Globus pallidus (tissue), 1 donor: ENCODE measurements at regions not wholly inside any gene's neighbourhood (a gene's known extent, or its start where the extent isn't known, plus 50 kb on each side); places are given as distances from the start of the nearest gene placed in this dataset.
A peak's percentile ranks its signal among the peaks of the same experiment; 100 is the strongest.

Experiments
- DNase-seq: peaks from one replicate; pipeline ENCODE4 v3.0.0-alpha.2; 2015; ENCODE audit warnings: low spot score

DNA sequence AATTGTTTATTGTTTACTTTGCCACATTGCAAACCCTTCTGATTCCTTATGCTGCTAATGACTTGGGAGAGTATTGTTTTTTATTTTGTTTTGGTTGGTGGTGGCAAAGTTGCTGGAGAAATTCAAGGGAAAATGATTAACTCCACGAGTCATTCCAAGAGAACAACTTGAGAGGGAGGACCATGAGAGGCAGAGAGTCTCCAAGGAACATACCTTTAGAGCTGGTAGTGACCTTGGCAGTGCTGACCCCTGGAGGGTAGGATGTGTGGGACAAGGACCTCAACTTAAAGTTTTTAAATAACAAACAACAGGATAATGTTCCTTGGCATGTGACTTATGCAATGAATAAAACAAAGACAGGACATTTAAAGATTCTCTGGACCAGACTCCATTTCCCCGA, 139.7 kb downstream of the LRRC70 start:
- no peak for DNase-seq

DNA sequence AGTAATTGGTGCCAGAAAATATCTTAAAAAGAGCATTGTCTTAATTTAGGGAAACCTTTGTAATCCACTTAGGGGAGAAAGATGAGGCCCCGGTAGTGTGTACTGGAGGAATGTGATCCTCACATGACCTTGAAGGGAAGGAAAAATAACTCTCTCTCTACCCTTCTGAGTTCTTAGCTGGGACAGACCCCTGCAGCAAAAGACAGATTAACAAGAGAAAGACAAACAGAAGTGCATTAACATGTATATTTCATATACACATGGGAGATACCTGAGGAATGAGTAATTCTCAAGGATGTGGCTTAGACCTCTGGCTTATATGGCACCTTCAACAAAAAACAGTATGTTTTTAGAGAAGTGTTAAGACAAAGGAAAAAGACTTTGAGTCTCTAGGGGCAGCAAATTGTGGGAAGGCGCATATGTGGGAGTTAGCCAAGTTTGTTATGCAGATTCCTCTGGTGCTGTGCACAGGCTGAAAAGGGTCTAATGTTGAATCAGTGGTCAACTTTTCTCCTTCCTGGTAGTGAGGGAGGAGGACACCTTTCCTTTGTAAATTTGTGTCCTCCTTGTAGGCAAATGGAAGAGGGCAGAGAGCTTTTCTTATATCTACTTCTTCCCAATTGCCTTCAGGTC, 138.8 kb downstream of the LRRC70 start:
- no peak for DNase-seq

DNA sequence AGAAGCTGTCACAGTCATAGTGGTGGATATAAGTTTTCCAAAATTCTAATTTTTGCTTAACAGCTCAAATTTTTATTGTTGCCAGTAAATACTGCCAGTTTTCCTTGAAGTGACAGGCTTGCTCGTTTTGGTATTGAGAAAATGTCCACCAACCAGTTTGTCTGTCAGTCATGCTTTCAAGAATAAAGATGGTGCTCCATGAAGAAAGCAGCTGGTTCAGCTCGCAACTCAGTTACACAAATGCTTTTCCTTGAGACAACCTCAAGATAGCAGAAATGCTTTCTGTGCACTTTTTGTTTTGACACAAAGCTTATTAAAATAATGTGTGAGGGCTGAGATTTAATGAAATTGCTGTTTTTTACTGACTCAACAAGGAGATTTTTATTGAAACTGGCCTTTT, 135.7 kb downstream of the LRRC70 start:
- no peak for DNase-seq

DNA sequence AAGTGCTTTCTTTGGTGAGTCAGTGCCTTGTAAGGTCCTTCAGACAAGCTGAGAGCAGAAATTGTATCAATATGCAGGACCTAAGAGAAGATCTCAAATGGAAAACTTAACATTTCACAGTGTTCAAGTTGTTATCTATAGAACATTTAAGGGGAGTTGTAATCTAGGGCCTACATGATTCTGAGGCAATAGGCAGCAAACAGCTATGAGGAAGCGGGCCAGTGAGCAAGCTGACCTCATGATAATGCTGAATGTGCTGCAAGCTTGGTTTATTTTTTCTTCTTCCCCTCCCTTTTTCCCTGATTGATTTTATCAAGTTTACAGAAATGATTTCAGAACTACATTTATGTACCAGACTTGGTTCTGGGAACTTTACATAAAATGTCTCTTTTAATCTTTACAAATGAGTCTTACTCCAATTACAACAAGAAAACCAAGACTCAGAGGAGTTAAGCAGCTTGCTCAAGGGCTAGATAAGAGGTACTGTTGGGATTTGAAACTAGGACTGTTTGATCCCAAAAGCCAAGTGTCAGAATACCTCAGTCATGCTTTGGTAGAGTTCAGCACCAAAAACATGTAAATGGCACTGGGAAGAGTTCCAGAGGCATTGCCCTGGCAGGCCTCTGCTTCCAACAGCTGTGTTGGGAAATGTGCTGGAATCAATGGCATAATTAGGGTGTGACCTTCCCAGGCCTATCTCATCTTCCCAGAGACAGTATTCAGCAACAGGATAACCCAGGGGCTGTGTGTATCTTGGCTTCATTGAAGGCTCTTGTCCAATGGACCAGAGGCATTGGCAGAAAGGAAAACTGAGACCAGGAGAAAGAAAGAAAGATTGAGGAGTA, 130.1 kb downstream of the LRRC70 start:
- DNase-seq, result no peak

DNA sequence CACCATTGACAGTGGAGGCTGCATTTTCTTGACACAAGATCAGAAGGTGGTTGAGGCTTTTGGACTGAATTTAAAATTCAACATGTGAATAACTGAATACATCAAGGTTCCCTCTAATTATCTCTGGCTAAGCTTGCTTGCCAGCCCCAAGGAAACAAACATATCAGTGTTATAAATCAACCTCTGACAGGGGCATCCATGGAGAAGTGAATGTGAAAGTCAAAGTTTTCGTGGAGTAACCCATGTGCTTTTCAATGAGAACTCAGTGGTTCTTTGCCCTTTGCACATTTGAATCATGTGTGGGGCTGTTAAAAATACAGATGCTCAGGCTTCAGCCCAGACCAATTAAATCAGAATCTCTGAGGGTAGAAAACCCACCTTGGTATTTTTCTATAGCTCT, 128.9 kb downstream of the LRRC70 start:
- DNase-seq, result no peak

DNA sequence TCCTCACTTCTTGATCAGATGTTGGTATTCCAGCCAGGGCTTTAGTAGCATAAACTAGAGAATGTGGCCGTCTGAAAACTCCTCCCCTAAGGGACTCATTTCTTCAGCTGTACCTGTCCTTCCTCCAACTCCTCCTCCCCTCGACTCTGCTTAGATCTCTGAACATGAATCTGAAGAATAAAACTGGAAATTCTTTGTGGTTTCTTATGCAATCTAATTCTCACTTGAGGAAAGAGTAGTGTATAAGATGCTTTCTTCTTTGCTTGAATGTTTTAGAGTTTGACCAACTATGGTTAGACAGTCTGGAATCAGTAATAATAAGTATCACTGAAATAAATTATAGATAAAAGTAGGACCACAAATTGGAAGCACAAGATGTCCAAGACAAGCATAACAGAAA, 128.5 kb downstream of the LRRC70 start:
- DNase-seq, result no peak

DNA sequence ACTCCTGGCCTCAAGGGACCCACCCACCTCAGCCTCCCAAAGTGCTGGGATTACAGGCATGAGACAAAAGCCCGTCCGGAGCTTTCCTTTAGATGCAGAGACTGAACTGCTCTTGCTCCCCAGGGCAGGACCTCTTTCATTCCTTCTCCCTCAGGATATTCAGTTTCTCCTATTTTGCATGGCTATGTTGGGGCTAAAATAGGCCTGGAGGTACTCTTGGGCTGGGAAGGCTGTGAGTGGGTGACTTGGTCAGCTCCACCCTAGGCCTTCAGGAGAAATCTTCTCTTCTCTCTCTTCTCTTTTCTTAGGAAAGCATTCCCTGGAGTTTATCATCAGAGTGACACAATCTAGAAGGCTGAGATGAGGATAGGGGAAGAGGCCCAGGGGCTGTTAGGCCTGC, 126.4 kb downstream of the LRRC70 start:
- DNase-seq, result no peak

DNA sequence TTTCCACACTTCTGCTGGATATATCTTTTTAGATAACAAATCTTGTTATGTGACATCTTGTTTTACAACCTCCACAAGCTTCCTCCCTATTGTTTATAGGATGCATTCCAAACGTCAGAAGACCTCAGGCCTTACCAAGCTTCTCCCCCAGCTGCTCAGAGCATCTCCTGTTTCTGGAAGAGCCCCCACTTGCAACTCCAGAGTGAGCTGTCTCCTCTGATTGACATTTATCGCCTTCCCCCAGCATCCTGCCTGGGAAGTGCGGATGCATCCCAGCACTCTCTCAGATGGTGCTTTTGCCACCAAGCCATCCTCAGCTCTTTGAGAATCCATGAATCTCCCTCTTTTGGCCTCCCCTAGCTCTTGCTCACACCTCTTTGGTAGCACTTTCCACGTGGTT, 123.5 kb downstream of the LRRC70 start:
- DNase-seq, result no peak

DNA sequence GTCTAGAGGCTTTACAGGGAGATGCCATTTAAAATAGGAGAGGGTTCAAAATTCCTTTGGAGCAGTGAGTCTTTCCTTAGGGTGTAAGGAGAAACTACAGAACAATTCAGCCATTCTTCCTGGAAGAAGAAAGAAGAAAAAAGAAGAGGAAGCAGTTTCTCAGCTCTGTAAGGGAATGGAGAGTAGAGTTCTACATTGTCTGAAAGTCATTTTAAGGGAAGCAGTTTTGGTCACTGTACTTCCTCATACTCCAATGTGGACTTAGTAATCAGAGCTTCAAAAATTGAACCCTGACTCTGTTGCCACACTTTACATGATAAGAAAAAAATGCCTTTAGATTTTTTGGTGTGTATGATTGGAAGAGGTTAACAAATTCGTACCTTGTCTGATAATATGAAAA, 122.4 kb downstream of the LRRC70 start:
- no peak for DNase-seq

DNA sequence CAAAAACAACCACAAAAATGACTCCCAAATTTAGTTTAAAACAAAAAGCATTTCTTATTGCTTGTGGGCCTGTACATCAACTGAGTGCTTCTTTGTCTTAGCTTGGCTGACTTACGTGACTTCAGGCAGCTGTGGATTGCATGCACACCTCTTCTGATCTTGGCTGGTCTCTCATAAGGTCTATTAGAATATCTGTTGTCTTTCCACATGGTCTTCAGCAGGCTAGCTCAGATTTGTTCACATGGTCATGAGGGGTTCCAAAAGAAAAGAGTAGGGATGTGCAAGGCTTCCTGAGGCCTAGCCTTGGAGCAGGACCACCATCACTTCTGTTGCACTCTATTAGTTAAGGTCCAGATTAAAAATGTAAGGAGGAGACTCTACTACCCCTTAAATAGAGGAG, 120.1 kb downstream of the LRRC70 start:
- no peak for DNase-seq

DNA sequence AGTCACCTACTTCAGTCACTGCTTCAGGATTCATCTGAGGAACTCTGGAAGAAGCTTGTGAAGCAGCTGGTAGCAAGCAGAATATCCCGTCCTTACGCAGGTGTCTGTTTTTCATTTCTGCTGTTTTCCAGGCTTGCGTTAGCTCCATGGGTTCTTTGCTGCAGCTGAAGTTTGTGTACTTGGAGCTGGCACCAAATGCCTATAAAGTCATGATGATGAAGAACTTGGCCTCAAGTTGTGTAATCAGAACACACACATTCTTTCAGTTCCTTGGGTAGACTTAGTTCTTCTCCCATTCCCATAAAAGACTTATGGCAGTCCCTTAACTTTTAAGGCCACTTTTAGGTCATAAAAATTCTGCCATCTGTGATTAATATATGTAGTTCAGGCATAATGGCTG, 116.7 kb downstream of the LRRC70 start:
- no peak for DNase-seq

DNA sequence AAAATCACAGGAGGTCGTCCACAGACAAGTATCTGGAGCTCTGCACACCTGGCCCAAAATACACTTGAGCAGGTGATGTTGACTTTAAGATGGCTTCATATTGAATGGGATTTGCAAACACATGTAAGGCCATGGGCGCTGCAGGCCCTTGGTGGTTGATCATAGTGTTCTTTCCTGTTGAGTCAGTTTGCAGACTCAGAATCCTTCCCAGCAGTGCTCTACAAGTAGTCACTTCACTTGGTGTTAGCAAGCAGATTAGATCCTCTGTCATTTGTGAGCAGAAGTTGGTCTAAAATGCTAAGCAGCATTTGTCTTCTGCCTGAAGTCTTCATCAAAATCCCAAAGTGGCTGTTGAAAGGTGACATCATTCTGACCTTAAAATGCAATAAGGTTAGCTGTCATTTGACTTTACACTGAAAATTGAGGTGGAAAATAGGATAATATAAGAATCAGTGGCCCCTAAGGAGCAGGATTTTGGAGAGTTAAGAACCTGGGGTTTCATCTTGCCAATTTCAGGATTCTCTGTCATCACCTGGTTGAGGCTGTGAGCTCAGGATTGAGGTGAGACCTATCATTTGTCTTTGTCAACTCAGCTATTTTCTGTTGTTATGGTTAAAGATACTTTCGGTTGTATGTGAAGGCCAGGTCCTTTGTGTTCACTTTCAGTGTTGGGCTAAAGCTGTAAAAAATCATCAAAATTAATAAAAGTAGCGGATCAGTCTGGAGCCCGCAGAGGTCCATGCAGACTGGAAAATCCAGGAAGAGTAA, 114.5 kb downstream of the LRRC70 start:
- no peak for DNase-seq

DNA sequence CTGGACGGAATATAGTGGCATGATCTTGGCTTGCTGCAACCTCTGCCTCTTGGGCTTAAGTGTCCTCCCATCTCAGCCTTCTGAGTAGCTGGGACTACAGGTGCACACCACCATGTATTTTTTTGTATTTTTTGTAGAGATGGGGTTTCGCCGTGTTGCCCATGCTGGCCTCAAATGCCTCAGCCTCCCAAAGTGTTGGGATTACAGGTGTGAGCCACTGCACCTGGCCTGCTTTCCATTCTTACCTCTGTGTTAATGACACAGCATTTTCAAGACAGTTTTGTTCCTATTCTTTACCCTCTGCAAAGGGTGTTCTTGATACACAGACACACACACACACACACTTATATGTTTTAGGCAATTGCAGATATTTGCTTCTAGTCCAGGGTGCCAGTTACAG, 113.3 kb downstream of the LRRC70 start:
- DNase-seq, result no peak

DNA sequence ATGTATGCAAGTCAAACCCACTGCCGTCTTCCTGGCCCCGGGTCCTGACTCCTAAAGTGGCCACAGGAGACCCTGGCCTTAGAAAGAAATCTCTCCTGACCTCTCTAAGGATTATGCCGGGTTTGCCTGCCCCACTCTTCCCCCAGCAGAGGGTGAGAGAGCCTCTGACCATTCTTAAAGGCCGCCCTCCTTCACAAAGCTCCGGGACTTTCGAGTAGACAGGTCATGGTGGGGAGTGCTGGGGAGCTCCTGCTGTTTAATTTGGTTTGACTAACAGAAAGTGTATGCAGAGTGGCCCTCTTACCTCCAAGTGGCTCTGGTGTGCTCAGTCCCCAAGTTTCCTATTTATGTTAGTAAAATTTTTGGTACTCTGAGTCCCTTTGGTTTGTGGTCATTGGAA, 111.8 kb downstream of the LRRC70 start:
- no peak for DNase-seq

DNA sequence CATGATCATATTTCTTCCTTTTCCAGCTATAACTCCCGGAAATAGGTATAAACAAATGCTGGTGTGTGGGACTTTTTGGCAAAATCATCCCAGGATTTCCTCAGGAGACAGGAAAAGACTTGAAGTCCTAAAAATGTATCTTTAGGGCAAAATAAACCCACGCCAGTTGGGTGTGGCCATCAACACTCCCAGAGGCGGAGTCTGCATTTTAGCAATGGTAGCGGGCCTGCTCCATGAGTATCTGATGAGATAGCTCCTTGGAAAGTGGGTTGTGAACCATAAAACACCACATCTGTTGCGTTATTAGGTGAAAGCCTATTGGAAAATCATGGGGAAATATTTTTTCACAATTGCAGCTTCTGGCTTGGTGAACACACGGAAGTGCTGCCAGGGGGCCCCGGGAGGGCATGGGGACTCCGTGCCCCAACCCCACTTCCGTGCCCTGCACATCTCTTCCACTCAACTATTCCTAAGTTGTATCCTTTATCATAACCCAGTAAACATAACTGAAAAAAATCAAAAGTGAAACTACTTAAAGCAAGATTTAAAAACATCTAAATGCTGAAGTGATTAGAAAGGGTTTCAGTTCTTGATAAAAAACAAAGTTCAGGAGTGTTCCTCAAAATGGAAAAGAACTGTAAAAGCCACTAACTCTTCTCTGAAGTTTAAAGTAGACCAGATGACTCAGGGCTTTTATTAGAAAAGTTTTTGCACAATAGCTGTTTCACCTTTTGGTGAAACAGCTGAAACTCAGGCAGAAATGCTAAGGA, 111.2 kb downstream of the LRRC70 start:
- DNase-seq, result peak; percentile 9

DNA sequence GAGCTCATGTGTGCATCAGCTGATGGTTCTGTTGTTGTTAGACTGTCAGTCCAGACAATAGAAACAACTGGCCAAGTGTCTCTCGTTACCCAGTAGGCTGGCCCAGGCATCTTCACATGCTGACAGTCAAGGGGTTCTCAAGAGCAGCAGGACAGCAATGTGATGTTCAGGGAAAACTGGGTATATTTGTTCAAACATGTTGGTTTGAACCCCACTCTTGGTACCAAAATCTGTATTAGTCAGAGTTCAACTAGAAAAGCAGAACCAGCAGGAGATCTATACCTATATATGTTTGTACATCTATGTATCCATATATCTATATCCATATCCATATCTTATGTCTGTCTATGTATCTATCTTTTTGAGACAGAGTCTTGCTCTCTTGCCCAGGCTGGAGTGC, 108.1 kb downstream of the LRRC70 start:
- no peak for DNase-seq

DNA sequence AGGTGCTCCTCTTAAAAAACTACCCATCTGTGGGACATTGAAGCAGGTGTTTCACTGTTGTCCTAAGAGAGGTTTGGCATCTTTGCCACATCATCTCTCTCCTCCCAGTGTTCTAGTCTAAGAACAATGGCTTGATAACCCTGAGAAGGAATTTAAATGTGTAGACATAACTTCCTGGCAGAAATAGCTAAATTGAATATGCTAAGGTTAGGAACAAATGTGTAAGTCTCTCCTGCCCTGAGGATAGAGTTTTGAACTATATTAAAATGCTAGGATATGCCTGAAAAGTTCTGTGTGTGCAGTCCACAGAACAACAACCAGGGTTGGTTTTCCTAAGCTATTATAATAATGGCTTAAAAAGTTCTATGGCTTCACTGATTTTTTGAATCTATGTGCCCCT, 106.6 kb downstream of the LRRC70 start:
- DNase-seq, result no peak

DNA sequence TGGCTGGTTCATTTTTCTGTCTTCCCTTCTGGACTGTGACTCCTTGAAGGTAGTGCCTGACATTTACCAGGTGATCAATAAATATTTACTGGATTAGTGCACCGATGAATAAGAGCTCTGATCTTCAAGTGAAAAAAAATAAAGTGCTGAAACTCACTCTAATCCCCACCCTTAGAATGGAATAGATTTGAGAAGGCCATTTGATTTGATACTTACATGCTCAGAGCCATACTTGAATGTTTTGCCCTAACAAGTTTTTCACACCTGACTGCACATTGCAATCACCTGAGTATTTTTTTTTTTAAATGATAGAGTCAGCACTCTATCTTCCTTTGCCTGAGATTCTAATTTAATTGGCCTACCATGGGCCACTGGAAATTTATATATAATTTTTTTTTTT, 105.7 kb downstream of the LRRC70 start:
- DNase-seq, result no peak

DNA sequence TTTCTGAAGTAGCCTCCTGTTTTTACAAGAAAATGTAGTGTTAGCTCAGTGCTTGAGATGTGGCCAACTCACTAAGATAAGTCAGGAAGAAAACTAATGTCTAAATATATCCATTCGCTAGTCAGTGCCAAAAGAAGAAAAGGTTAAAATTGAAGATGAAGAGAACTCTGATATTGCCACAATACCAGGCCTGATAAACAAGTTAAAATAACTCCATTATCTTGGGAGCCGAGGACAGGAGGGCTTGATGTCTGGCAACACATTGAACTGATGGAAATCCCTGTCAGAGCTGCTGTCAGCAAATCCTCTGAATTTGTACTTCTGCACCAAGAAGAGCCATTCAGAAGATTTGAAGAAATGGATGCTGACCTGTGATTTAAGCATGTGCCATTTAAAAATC, 103.4 kb downstream of the LRRC70 start:
- no peak for DNase-seq

DNA sequence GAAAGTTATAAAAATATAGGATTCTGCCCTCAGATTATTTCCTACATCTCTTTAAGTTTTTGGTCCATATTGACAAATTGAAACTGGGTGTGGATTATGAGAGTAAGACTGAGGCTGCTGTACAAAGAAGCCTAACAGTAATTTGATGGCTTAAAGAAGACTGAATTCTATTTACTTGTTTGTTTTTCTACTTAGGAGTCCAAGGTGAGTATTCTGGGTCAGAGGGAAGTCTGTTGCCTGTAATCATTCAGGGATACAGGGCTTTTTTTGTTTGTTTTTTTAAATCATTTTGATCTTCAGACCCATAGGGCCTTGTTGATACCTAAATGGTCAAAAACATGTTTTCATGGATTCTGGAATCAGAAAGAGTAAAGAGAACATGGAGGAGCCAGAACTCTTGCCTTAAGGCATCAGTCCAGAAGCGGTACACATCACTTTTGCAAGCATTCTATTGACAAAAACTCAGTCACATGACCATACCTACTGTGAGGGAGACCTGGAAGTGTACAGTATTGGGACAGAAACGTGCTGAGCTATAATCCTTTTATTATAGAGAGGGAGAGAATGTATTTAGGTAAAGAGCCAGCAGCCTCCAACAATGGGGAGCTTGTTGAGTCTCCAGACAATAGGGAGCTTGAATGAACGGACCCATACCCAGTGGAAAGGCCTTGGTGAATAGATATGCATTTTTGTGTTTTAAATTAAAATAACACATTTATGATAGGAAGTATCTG, 102.7 kb downstream of the LRRC70 start:
- DNase-seq, result no peak

DNA sequence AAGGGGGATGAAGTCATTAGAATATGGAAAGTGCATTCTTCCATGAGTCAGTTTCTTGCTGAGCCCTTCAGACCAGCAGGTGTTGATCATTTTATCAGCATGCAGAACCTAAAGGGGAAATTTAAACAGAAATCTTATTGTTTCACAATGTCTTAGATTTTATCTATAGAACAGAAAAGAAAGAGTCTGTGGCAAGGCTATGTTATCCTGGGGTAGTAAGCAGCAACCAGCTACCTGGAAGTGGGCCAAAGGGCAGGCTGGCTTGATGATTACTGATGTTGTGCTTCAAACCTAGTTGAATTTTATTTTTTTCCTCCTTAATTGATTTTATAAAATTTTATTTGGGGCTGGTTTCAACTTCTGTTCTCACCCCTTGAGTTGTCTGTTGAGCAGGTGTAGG, 101.5 kb downstream of the LRRC70 start:
- DNase-seq, result no peak
